Right lobe of liver (tissue), 4 donors: ENCODE measurements at regions not wholly inside any gene's neighbourhood (a gene's known extent, or its start where the extent isn't known, plus 50 kb on each side); places are given as distances from the start of the nearest gene placed in this dataset.

Experiments used
- CTCF ChIP-seq, 4 donors: fragments of 200-600 bp in 3 of 4; fragments of 450-650 bp in 1 of 4; IDR thresholded peaks; one replicate each; pipeline versions ENCODE4 v1.5.1 to v1.8.0; 2016 to 2022; ENCODE audit warnings: antibody characterized with exemption in 4 of 4, mild to moderate bottlenecking in 2 of 4
- POLR2A ChIP-seq: fragments of 450-650 bp; IDR thresholded peaks from one replicate; pipeline ENCODE4 v1.6.1; 2017; ENCODE audit warnings: antibody characterized with exemption, mild to moderate bottlenecking
- donor health status: DM: no; HTN: no; CAD: no.
- donor health status: DM: no; HTN: no; CAD: no.
- donor health status: DM: no; HTN: yes; CAD: no.

- TF ChIP-seq CTCF (IDR thresholded peaks at IDR 0.05), result no peak
- no peak for TF ChIP-seq POLR2A
These were observed 1105.5 kb upstream of the SPRY2 start for GRCh38 chr13:81446441-81446840.
